Posterior cingulate gyrus (tissue), 11 donors: ENCODE measurements at regions not wholly inside any gene's neighbourhood (a gene's known extent, or its start where the extent isn't known, plus 50 kb on each side); places are given as distances from the start of the nearest gene placed in this dataset.

Experiments
- DNase-seq, 10 donors: peaks; one replicate each; pipeline versions ENCODE4 v3.0.0 to v3.0.0-alpha.2; 2020 to 2021; ENCODE audit warnings: mixed read lengths in 3 of 10
- intact Hi-C: fragments of 100-400 bp; cut with DNase I; formaldehyde crosslinking; loops from one replicate; pipeline ENCODE4 v1.15.1; 2023

DNA sequence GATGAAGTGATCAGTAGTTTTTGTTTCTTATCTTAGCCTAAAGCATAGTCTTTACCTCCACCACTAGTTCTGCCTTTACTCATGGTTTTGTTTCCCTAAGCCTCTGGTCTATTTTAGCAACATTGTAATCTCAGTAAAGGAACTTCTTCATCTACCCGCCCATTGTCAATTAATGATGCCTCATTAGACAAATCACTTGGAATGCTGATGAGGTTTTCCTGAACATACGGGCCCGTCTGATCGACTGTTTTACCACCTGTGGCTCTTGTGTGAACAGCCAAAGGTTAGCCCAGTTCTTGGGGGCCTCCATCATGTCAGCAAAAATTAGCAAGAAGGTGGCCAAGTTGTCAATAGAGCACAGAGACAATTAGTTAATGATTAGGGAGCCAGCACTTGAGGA, 470.1 kb upstream of the ARRDC4 start:
- intact Hi-C loops, result no loop called here
- DNase-seq, result no peak

DNA sequence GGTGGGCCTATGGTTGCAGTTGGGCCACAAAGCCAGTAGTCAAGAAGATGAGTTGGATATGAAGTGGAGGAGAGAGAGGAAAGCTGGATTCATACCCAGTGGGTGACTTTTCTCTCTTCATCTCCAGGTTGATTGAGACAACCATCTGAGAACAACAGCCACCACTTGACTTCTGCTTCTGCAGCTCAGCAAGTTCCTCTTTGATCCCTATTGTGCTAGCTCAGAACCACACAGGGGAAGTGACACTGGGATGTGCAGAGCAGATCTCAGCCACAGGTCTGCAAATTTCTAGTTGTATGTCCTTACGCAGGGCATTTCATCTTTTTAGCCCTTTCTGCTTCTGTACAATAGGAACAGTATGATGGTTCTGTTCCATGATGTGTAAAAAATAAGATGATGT, 459.2 kb upstream of the ARRDC4 start:
- intact Hi-C loops, result no loop called here
- no peak for DNase-seq

DNA sequence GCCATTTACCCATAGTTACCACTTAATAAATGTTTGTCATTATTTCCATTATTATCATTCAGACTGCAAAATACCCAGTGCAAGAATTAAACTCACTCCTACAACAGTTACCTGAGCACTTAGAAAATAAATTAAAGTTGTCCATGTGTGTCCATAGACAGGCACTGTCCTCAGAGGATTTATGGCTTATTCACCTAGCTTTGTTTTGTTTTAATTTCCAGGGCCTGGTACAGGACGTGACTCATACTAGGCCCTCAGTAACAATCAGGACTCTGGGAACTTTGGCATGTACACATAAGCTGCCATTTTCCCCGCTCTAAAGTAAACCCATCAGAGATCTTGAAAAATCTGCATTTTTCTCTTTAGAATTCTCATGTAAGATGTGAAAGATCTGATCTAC, 458.5 kb upstream of the ARRDC4 start:
- DNase-seq, result no peak
- intact Hi-C loops, result no loop called here

DNA sequence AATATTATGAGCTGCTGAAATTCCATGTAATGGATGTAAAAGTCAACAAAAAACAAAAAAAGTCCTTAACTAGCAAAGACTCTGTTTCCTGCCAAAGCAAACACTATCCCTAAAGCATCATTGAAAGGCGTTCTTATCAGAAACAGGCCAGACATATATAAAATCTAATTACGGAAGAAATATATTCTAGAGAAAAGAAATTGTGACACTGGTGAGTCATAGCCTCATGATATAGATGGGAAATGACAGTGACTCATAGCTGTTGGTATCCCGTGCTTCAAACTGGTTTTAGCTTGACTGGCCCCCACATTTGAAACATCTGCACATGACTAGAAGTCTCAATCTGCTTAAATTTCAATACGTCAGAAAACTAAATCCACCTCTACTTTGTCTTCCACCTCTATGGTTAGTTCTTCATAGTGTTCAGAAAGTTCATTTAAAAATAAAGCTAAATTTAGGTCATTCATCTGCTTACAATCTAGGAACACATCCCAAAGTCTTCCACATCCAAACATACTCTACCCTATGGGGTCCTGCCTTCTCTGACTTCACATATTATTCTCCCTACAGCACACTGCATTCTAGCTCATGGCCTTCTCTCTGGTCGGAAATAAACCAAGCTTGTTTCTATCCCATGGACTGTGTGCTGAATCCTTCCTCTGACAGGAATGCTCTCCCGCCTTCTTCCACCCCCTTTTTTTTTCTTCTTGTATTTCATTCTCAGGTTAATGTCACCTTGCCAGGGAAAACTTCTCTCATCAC, 456.3 kb upstream of the ARRDC4 start:
- intact Hi-C loops, result no loop called here

DNA sequence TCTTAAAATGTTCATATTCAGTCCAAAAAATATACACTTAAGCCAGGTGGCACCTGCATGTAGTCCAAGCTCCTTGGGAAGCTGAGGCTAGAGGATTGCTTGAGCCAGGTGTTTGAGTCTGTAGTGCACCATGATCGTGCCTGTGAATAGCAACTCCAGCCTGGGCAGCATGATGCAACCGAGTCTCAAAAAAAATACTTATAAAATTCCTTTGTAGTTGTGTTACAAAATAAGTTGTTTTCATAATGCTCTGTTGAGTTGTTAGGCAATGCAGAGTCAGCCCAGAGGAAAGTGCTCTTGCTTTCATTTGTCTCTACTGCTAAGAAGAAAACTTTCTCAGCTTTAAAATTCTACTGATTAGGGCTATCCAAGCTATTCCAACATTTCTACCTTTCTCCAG, 442.8 kb upstream of the ARRDC4 start:
- DNase-seq, result no peak
- intact Hi-C loops, result no loop called here

More for the DNA sequence above, 456.3 kb upstream of the ARRDC4 start:
- DNase-seq, result no peak

DNA sequence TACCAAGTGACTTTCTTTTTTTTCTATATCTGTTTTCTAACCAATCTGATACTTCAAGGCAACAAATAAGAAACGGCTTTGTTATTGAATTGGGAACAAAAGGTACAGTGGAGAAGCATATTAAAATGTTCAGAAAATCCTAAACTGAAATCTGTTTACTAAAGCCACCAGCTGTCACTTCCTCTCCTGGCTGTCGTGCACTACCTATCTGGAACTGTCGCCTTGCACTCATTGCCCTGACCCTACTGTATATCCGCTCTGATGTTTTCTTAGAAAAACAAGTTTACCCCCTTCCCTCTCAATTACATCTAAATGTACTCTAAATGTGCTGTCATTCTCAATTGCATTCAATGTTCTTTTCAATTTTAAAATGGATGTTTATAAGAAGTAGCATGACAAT, 439.8 kb upstream of the ARRDC4 start:
- no peak for DNase-seq
- intact Hi-C loops, result loop anchor here (10.0 kb wide), 1 partner anchor 174 kb away; no protein-coding TSS in a partner anchor

DNA sequence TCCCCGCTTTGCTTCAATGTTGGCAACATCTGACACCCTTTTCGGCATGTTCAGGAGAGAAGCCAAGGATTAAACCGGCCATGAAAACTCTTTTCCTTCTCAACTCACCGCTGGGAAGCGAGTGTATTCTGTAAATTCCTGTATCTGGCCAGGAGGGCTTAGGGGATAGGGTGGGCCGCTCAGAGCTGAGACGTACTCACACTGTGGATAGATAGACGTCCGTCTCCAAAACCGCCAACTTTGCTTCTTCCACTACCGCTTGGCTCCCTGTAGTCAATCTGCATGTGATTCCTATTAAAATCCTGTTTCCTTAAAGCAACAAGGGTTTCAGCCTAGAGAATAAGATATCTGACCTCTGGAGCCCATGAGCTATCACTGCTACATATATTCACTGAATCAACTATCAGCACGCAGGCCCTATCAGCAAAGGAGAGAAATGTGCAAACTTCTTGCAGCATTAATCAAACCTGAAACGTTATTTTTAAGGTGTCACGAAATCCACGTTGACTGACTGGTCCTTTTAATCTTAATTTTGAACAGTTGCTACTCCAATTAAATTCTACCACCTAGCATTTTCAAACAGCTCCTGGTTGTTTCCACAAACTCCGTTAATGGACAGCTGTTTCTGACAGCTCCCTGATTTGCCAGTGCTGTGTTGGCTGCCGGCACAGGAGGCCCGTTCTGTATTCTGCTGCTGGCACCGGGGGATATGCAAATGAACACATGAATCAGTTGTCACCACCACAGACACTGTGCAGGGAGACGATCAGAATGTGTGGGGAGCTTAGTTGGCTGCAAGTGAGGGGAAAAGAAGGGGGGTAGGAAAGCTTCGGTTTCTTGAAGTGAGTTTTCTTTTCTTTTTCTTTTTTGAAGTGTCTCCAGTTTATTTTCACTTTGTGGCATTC, 438.9 kb upstream of the ARRDC4 start:
- intact Hi-C loops, result loop anchor here (10.0 kb wide), 1 partner anchor 173 kb away; no protein-coding TSS in a partner anchor
- DNase-seq, result peak; percentile 26 to 95 (median 64)

DNA sequence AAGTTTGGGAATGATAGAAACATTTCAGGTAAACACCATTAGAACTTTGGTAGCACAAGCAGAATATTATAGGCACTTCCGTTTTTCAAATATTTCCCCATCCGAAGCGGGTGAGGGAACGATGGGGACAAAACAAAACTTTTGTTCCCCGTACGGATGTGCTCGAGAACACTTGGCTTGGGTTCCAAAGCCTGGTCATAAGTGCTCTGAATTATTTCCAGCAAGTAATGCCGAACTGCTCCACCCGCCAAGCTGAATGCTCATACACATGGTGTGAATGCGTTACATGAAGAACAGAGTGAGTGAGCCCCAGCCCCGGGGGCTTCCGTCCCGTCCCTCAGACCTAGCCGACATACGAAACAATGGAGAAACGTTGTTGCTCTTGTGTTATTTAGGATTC, 438.2 kb upstream of the ARRDC4 start:
- peak in 3 of 10 donors; percentile 50 to 65 (median 60) for DNase-seq
- intact Hi-C loops, result loop anchor here (10.0 kb wide), 1 partner anchor 172 kb away; no protein-coding TSS in a partner anchor

DNA sequence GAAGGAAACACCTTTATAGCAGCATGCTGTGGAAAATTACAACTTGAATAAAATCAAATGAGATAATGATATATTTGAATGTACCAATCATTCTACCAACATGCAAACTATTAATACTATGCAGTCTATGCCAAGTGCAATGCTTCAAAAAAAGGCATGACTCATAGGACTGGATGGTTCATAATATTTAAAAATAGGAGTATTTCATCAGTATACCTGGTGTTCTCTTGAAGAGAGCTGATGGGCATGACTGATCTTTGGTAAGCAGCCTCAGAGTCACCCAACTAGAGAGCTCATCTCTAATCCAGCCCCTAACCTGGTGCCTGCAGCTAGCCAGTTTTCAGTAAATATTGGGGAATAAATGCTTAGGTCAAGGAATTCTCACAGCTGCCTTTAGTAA, 434.7 kb upstream of the ARRDC4 start:
- DNase-seq, result no peak
- intact Hi-C loops, result loop anchor here (10.0 kb wide), 1 partner anchor 169 kb away; no protein-coding TSS in a partner anchor

DNA sequence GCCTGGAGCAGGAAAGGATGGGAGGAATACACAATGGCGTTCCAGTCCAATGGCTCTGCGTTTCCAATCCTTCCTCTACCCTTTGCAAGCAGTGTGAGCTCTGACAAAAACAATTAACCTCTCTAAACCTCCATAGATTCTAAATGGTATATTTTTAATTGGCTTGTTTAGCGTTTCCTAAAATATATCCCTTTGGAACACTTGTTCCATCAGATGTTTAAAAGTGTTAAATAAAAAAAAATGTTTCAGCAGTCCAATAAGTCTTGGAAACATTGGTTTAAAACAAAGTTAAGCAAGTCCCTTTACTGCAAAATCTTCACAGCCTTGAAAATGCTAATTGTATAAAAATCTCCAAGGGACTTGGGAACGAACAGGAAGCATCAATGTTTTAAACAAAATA, 432.3 kb upstream of the ARRDC4 start:
- intact Hi-C loops, result loop anchor here (10.0 kb wide), 1 partner anchor 167 kb away; no protein-coding TSS in a partner anchor
- DNase-seq, result no peak

DNA sequence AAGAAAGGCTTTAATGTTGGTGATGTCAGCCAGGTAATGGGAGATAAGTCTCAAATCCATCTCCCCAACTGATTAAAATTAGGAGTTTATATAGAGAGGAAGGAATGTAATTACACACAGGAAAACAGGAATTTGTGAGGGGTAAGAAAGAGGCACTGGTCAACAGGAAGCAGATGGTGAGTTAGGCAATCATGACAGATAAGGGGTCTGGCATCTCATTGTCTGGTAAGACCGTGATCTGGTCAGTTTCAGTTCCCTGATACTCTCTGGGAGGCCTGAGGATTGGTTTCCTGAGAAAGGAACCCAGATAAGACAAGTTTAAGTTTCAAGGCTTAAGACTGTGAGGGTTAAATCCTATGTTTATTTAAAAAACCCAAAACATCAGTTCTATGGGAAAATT, 414.7 kb upstream of the ARRDC4 start:
- intact Hi-C loops, result no loop called here

DNA sequence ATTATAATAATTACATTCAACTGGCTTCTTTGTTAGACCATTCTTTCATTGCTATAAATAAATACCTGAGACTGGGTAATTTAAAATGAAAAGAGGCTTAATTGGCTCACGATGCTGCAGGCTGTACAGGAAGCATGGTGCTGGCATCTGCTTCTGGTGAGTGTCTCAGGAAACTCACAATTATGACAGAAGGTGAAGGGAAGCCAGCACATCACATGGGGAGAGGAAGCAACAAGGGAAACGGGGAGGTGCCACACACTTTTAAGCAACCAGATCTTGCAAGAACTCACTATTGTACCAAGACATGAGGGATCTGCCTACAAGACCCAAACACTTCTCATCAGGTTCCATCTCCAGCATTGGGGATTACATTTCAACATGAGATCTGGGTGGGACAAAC, 413.1 kb upstream of the ARRDC4 start:
- intact Hi-C loops, result no loop called here
- DNase-seq, result no peak

More for the DNA sequence above, 414.7 kb upstream of the ARRDC4 start:
- no peak for DNase-seq

DNA sequence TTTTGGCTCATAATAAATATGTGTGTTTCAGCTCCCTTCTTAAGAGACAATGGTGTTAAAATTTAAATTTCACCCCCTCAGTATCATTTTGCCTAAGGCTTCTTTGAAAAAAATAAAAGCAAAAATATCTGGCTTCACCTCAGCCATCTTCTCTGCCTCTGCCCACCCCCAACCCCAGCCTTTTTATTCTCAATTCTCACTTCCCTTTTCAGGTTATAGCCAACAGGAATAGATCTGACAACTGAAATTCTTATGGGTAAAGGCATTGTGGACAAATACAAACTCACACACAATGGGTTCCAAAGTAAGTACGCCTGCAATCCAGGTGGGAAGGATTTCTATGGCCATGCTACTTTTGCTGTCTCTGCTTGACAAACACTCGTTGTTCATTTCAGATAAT, 399.0 kb upstream of the ARRDC4 start:
- no peak for DNase-seq

DNA sequence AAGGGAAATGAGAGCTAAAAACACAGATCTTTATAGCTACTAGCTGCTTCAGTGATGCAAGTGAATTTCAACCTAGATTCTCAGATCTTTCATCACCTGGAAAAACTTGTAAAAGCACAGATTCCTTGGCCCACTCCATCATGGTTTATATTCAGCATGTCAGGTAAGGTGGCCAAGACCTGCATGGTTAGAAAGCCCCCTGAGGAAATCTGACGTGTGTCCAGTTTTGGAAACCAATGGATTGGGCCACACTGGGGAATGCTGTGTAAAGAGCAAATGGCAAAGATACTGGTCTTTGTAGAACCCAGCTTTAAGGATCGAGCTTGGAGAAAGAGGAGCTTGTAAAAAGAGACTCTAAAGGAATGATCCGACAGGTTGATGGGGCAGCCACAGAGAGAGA, 397.0 kb upstream of the ARRDC4 start:
- DNase-seq, result no peak
- intact Hi-C loops, result no loop called here

More for the DNA sequence above, 399.0 kb upstream of the ARRDC4 start:
- intact Hi-C loops, result no loop called here

DNA sequence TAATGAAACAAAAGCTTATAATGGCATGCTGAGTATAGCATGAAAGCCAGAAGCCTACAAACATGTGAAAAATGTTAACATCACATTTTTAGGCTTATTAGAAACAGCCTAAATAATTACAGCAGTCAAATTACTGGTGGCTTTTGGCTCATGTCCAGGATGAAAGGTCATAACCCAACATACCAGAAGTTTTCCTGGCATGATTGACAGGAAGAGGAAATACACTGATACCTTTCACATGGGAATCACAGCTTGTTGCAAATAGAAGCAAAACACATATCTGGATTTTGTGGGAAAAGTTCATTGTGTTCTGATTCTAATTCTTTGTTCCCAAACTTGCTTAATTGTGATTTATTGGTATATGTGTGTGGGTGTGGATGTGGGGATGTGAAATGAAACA, 393.5 kb upstream of the ARRDC4 start:
- DNase-seq, result no peak
- intact Hi-C loops, result no loop called here

DNA sequence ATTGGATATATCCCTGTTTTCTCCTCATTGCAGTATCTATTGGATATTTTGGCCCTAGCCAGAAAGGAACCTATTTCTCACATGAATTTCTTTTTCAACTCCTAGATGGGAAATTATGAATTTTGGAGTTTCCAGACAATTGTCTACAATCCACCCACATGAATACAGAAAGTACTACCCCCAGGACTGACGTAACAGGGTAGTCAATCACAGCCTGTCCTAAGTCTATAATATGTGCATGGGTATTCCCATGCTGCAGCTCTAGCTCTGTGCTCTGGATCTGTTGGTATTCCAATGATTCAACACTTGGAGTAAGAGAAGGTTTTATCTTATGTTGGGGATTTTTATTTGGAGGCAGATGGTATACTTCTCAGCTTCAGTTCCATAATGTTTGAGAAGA, 393.1 kb upstream of the ARRDC4 start:
- intact Hi-C loops, result no loop called here
- DNase-seq, result no peak

DNA sequence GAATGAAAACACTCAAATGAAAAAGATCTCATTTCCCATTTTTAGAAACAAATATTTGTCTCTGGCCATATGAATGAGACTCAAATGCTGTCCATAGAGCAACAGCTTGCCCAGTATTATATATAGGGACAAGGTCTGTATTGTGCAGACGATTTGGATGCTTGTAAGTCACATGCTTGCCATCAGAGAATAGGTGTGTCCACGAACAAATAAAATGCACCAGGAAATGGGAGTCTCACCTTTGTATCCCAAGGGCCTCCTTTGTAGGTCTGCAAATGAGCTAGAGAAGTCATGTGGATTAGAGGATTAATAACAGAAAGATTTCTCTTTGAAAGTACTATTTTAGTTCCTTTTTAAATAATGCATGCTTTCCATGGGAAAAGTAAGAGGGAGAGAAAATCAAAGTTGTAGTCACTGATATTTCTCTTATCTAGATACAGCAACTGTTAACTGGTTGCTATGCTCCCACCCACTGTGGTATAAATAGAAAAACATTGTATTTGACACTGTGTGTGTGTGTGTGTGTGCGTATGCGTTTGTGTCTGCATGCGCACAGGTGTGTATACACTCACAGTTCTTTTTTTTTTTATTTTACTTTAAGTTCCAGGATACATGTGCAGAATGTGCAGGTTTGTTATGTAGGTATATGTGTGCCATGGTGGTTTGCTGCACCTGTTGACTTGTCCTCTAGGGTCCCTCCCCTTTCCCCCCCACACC, 383.4 kb upstream of the ARRDC4 start:
- intact Hi-C loops, result no loop called here
- DNase-seq, result no peak

DNA sequence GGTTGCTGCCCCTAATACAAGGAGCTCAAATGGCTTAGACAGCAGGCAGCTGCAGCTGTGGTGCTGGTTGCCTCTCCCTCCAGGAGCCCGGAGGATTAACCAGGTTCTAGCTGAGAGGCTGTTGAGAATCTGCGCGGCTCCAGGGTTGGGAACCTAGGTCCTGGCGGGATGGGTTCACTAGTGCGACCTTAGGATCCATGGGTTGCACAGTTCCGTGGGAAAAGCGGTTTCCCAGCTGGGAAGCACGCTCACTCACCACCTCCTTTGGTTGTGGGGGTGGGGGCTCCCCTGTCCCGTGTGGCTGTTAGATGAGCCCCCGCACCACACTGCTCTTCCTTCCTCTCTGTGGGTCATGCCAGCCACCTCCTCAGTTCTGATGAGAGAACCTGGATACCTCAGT, 375.1 kb upstream of the ARRDC4 start:
- DNase-seq, result peak in 2 of 10 donors; percentile 58 to 72
- intact Hi-C loops, result no loop called here

DNA sequence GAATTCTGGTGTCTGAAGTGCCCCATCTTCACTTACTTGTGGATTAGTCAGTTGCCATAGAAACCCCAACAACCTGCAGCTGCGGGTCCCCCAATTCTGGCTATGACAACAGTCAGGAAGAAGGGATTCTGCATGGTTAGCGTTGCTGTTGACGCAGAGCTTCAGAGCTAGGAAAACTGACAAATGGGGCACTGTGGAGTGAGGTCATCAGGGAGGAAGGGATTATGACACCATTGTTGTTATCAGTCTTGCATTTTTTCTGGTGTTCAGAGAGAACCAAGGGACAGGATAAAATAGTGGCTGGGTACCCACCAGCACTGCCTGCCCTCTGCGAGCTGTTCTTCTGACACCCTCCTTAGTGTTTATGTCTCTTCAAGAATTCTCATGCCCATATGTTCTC, 367.7 kb upstream of the ARRDC4 start:
- DNase-seq, result peak in 1 of 10 donors; percentile 44
- intact Hi-C loops, result no loop called here

DNA sequence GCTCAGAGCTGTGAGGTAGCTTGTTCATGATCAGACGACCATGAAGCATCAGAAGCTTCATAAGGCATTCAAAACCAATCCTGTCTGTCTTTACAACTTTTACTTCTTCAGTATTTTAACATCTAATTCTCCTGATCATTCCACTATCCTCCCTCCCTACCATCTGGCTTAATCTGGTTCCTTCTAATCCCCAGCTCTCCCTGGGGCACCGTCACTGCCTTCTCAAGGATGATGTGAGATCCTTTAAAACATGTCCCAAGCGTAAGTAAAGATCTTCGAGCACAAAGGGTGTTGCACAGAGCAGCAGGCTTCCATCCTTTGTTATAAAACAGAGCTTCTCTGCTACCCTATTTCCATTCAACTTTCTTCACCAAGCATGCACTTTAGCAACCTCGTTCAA, 362.7 kb upstream of the ARRDC4 start:
- intact Hi-C loops, result no loop called here

DNA sequence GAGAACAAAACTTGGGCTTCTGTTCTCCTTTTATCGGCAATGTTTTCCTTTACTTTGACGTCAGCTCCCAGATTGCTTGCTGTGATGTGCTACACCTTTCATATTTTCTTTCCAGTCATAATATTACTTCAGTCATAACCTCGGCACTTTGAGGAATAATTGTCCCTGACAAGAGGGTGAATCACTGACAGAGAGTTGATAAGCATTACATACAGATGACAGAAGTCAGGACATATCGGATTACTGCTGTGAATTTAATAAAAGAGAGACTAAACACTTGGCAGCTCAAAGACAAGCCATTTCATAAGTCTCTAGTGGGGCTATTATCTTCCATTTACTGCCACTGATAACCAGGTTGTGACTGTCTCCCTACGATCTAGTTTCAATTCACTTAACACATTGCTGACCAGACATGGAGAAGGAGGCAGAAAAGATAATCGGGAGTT, 362.1 kb upstream of the ARRDC4 start:
- DNase-seq, result no peak
- intact Hi-C loops, result no loop called here

More for the DNA sequence above, 362.7 kb upstream of the ARRDC4 start:
- no peak for DNase-seq
